Activated naive CD4-positive, alpha-beta T cell treated with anti-CD3 and anti-CD28 coated beads, Interleukin-2, amount 10 ng/mL, durations not matched to agents 7 days and 5 days (primary cell): ENCODE measurements at regions not wholly inside any gene's neighbourhood (a gene's known extent, or its start where the extent isn't known, plus 50 kb on each side); places are given as distances from the start of the nearest gene placed in this dataset.

ENCODE experiments used
- CTCF ChIA-PET: fragments of 350-600 bp; sonication (Branson Sonifier 250); formaldehyde crosslinking; loops from one replicate; lab custom pipeline; 2021; ENCODE audit warnings: antibody characterized with exemption; lab: Charles Lee
- DNase-seq: peaks from one replicate; pipeline ENCODE4 v3.0.0-alpha.2; 2020
- H3K27ac Mint-ChIP-seq: one replicate; pipeline ENCODE4 v1.8.0; 2021; ENCODE audit warnings: mild to moderate bottlenecking, moderate library complexity, mixed read lengths
- H3K27me3 Mint-ChIP-seq: one replicate; pipeline ENCODE4 v1.8.0; 2021; ENCODE audit warnings: mild to moderate bottlenecking, mixed read lengths
- H3K36me3 Mint-ChIP-seq: one replicate; pipeline ENCODE4 v1.8.0; 2021; ENCODE audit warnings: mixed read lengths
- H3K4me1 Mint-ChIP-seq: one replicate; pipeline ENCODE4 v1.8.0; 2021; ENCODE audit warnings: mixed read lengths
- H3K4me3 Mint-ChIP-seq: one replicate; pipeline ENCODE4 v1.8.0; 2021; ENCODE audit warnings: mild to moderate bottlenecking, moderate library complexity, mixed read lengths
- H3K9me3 Mint-ChIP-seq: one replicate; pipeline ENCODE4 v1.8.0; 2021; ENCODE audit warnings: mixed read lengths

DNA sequence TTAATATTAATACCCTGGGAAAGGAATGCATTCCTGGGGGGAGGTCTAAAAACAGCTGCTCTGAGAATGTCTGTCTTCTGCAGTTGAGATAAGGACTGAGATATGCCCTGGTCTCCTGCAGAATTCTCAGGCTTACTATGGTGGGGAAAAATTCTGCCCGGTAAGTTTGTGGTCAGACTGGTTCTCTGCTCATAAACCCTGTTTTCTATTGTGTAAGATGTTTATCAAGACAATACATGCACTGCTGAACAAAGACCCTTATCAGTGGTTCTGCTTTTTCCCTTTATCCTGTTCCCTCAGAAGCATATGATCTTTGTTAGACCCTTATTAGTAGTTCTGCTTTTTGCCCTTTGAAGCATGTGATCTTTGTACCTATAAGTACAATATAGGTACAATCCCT, 494.6 kb downstream of the CNTN6 start:
- no peak overlapping the region for H3K27ac Mint-ChIP-seq
- no peak for DNase-seq
- H3K4me1 Mint-ChIP-seq, result no peaks in the 10 kb centered on the region
- H3K4me3 Mint-ChIP-seq, result no peak overlapping the region
- H3K36me3 Mint-ChIP-seq, result no peaks in the 10 kb centered on the region
- CTCF ChIA-PET, result no interaction called here
- no peaks in the 10 kb centered on the region for H3K27me3 Mint-ChIP-seq
- peaks cover 23% of the 10 kb centered on the region for H3K9me3 Mint-ChIP-seq

DNA sequence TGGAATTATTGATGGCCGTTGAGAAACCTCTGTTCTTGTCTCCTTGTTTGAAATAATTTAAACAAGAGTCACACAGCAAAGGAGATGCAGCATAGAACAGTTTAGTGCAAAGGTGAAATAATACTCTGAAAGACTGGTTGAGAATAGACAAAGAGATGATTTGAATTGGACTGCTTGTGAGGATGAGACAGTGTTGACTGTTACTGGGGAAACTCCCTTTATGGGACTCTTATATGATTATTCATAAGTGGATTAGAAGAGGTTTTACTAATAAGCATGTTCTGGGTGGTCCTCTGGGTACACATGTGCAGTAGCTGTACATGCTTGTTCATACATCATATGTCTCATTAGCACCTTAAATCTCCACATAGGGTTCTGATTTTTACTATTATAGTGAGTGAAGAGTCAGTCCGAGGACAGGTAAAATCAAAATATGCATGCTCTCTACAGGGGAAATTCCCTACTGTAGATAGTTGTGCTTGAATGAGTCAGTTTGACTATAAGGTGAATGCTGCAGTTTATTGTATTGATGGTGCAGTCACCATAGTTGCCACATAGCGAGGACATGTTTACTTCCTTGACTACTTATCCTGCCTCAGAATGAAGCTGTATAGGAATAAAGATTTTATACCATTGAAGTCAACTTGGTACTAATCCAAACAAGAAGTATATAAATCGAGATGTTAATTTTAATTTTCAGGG, 498.7 kb downstream of the CNTN6 start:
- H3K27me3 Mint-ChIP-seq, result no peaks in the 10 kb centered on the region
- no peak overlapping the region for H3K4me3 Mint-ChIP-seq
- H3K27ac Mint-ChIP-seq, result no peak overlapping the region
- CTCF ChIA-PET, result no interaction called here
- no peaks in the 10 kb centered on the region for H3K36me3 Mint-ChIP-seq
- peaks cover 14% of the 10 kb centered on the region for H3K9me3 Mint-ChIP-seq
- no peaks in the 10 kb centered on the region for H3K4me1 Mint-ChIP-seq
- no peak for DNase-seq

DNA sequence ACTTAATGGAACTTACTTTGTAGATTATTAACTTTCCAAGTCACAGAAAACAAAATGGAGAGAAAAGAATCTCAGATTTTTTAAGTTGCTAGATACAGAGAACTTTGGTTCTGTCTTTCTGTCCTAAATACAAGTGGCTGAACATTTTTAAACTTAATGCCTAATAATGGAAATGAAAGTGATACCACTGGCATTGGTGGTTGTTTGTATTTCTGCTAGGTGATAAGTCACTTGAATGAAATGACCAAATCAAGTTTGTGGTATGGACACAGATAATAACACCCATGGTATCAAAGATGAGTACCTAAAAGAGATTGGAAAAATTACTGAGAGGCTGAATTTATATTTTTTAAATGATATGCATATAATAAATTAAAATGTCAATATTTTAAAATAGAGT, 502.1 kb downstream of the CNTN6 start:
- DNase-seq, result no peak
- Mint-ChIP-seq H3K4me1 (no peaks in the 10 kb centered on the region), H3K27me3 (no peaks in the 10 kb centered on the region), H3K9me3 (peaks cover 10% of the 10 kb centered on the region), H3K27ac (no peak overlapping the region), H3K4me3 (no peak overlapping the region), H3K36me3 (no peaks in the 10 kb centered on the region)
- CTCF ChIA-PET, result no interaction called here

DNA sequence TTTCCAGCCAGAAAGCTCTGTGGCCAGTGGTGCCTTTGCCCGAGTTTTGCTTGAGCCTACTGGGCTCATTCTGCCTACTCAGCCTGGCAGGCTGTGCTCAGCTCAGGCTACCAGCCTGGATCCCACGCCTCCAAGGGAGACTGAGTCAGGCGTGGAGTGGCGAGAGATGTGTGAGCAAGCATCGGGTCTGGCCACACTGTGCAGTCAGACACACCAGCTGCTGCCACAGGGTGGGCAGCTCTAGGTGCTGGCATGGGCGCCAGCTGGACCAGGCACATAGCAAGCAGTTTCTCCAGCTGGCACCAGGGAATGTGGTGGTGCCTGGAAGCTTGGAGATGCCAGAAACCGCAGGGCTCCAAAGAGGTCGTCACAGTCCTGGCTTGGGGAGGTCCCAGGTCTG, 498.5 kb upstream of the CNTN4 start:
- H3K27me3 Mint-ChIP-seq, result no peaks in the 10 kb centered on the region
- DNase-seq, result no peak
- H3K4me1 Mint-ChIP-seq, result no peaks in the 10 kb centered on the region
- no peak overlapping the region for H3K27ac Mint-ChIP-seq
- no peaks in the 10 kb centered on the region for H3K36me3 Mint-ChIP-seq
- H3K9me3 Mint-ChIP-seq, result peaks cover 5% of the 10 kb centered on the region
- H3K4me3 Mint-ChIP-seq, result no peak overlapping the region
- CTCF ChIA-PET, result no interaction called here

DNA sequence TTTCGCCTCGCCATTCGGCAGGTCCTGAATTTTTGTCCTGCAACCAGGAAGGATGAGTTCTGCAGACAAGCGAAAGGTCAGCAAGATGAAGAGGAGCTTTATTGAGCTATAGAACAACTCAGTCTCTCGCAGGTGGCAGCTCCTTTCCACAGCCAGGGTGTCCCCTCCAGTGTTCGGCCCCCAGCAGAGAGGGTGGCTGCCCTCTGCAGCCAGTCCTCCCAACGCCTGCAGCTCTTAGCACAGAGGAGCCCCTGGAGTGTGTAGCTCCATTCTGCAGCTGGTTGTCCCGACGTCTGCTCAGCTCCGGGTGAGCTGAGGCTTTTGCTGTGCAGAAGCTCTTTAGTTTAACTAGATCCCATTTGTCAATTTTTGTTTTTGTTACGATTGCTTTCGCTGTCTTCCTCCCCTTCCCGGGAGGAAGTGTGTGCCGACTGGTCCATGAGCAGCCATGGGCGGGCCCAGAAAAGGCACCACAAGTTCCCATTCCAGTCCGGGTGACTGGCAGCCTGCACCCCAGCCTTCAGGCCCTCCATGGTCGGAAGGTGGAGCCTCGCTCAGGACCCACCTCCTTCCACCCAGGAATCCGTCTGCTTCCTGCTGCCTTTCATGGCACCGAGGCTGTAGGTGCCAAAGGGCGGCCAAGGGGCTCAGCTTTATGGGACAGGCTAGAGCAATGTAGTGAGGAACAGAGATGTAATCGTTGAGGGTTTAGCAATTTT, 497.8 kb upstream of the CNTN4 start:
- no peak overlapping the region for H3K27ac Mint-ChIP-seq
- H3K4me1 Mint-ChIP-seq, result no peaks in the 10 kb centered on the region
- peaks cover 5% of the 10 kb centered on the region for H3K9me3 Mint-ChIP-seq
- no peaks in the 10 kb centered on the region for H3K36me3 Mint-ChIP-seq
- CTCF ChIA-PET, result no interaction called here
- no peaks in the 10 kb centered on the region for H3K27me3 Mint-ChIP-seq
- H3K4me3 Mint-ChIP-seq, result no peak overlapping the region
- DNase-seq, result no peak

DNA sequence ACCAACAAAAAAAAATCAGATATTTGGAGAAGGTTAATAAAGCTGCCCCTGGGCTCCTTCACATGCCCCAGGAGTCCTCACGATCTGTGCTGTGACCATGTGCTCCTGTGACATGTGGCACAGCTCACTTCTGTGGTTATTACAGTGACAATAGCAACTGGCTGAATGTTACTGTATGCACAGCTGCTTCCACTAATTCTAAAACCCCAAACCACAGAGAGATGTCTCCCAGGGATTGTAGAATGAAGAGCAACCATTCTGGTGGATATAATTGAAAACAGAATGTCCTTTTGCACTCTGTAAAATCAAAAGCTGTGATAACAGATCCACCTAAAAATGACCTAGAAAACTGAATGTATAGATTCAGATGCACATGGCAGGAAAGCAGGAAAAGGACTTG, 489.2 kb upstream of the CNTN4 start:
- CTCF ChIA-PET, result no interaction called here
- Mint-ChIP-seq H3K27me3 (no peaks in the 10 kb centered on the region), H3K9me3 (peaks cover 3% of the 10 kb centered on the region), H3K4me3 (no peak overlapping the region), H3K4me1 (no peaks in the 10 kb centered on the region), H3K27ac (no peak overlapping the region), H3K36me3 (no peaks in the 10 kb centered on the region)
- no peak for DNase-seq

DNA sequence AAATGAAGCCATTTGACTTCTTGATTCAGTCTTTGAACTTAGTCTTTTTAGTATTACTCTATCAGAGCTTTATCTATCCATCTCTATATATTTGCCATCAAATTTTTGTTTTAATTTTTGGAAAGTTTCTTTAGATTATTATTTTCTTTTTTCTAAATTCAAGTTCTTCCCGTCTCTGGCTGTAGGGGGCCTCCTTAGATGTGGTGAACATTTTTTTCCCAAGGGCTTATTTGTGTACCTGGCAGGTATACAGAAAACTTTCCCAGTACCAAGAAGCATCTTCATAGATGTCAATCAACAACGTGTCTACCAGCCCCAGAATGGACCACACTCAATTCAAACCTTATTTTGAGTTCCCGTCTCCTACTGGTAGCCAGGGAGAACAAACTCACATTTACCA, 486.8 kb upstream of the CNTN4 start:
- CTCF ChIA-PET, result no interaction called here

DNA sequence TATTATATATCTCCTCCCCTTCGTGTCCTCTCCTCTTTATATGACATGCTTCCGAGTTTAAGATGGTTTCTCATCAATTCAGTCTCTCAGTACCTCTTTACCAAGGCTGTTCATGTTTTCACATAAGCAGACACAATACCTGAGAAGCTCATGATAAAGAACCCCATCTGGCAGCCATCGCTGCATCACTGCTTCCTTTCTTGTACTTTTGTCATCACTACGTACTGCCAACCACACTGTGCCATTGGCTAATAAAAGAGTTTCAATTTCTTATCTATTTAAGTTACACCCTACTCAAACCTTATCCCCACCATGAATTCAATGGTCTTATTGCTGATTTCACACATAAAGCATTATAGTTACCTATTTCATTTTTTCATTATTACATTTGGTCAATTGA, 484.7 kb upstream of the CNTN4 start:
- no peaks in the 10 kb centered on the region for H3K4me1 Mint-ChIP-seq

More for the DNA sequence above, 486.8 kb upstream of the CNTN4 start:
- Mint-ChIP-seq H3K4me1 (no peaks in the 10 kb centered on the region), H3K9me3 (no peaks in the 10 kb centered on the region), H3K36me3 (no peaks in the 10 kb centered on the region), H3K27me3 (no peaks in the 10 kb centered on the region), H3K27ac (no peak overlapping the region), H3K4me3 (no peak overlapping the region)
- no peak for DNase-seq

DNA sequence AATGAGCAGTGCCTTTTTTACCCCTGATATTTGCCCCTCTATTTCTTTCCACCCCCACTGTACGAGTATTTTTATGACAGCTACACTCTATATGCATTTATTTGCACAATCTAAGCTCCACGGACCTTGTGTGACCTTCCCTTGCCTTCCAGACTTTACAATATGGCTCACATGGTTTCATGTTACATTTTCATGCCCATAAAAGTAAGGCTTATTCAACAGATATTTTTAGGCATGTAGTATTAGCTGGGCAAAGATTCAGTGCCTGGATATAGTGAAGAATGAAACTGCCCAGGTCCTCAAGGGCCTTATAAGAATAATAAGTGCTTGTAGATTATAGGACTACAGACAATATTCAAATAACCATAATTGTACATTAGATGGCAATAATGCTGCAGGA, 481.9 kb upstream of the CNTN4 start:
- Mint-ChIP-seq H3K27me3 (no peaks in the 10 kb centered on the region), H3K9me3 (peaks cover 1% of the 10 kb centered on the region), H3K4me3 (no peak overlapping the region), H3K27ac (no peak overlapping the region), H3K4me1 (no peaks in the 10 kb centered on the region), H3K36me3 (no peaks in the 10 kb centered on the region)
- no peak for DNase-seq
- CTCF ChIA-PET, result no interaction called here

More for the DNA sequence above, 484.7 kb upstream of the CNTN4 start:
- Mint-ChIP-seq H3K27ac (no peak overlapping the region), H3K36me3 (no peaks in the 10 kb centered on the region), H3K4me3 (no peak overlapping the region), H3K9me3 (peaks cover 1% of the 10 kb centered on the region), H3K27me3 (no peaks in the 10 kb centered on the region)
- no peak for DNase-seq
- CTCF ChIA-PET, result no interaction called here

DNA sequence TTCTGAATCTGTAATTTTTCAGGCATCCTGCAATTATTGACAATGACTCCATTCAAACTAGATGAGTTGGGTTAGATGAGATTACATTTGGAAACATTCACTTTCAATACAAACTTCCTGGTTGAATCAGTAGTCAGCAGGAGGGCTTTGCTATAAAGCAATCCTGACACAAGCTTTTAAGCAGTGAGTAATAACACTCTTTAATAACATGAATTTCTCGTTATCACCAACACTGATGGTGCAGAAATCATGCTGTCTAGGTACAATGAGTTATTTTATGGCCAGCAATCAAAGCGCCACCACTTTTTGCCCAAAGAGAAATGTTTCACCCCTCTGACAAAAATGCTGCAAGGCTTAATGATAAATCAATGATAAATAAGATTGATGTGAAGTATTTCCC, 474.8 kb upstream of the CNTN4 start:
- H3K4me3 Mint-ChIP-seq, result no peak overlapping the region
- no peak overlapping the region for H3K27ac Mint-ChIP-seq
- CTCF ChIA-PET, result no interaction called here
- no peaks in the 10 kb centered on the region for H3K27me3 Mint-ChIP-seq
- no peaks in the 10 kb centered on the region for H3K9me3 Mint-ChIP-seq
- no peaks in the 10 kb centered on the region for H3K36me3 Mint-ChIP-seq
- H3K4me1 Mint-ChIP-seq, result no peaks in the 10 kb centered on the region
- no peak for DNase-seq

DNA sequence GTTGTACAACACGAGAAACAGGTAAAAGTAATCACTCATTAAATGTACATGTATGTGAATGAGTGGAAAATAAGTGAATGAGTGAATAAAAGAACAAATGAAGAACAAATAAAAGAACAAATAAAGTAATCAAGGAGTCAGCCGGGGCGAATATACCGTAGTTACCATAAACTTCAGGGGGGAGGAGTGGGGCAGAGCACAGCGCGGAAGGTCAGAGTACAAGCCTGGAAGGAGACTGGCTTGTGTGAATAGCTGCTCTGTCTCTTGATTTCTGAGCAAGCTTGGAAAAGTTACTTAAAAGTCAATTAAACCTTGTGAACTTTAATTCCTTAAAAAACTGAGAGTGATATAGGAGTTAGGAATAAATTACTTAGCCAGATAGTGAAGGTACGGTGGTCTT, 466.5 kb upstream of the CNTN4 start:
- Mint-ChIP-seq H3K27ac (no peak overlapping the region), H3K9me3 (peaks cover 9% of the 10 kb centered on the region), H3K27me3 (no peaks in the 10 kb centered on the region), H3K4me3 (no peak overlapping the region), H3K36me3 (no peaks in the 10 kb centered on the region), H3K4me1 (no peaks in the 10 kb centered on the region)
- no peak for DNase-seq
- CTCF ChIA-PET, result no interaction called here

DNA sequence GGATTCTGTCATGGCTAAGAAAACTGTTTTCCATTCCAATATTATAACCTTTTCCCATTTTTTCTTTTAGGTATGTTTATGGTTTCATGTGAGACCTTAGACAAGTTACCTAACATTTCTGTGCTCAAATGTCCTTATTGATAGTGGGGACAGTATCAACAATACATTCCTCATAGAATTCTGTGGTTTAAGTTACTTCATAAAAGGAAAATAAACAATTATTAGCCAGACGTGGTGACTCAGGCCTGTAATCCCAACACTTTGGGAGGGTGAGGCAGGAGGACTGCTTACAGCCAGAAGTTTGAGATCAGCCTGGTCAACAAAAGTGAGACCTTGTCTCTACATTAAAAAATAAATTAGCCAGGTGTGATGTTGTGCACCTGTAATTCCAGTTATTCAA, 436.8 kb upstream of the CNTN4 start:
- DNase-seq, result no peak

DNA sequence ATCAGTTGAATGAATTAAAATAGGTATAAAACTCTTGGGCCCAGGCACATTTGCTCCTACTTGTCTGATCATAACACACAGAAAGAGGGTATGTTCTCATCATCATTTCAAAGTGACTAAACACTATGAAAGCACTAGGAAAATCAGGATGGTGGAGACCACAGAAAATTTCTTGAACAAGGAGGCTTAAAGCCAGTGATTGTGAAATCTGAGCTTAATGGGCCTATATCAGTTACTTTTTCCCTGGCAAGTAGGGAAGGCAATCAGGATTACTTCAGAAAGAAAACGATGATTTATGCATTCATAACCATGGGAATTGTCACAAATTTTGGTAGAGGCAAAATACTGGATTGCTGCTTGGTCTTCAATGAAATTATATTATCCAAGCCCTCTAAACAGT, 434.4 kb upstream of the CNTN4 start:
- CTCF ChIA-PET, result no interaction called here
- H3K4me3 Mint-ChIP-seq, result no peak overlapping the region

More for the DNA sequence above, 436.8 kb upstream of the CNTN4 start:
- no peaks in the 10 kb centered on the region for H3K4me1 Mint-ChIP-seq
- H3K4me3 Mint-ChIP-seq, result no peak overlapping the region
- H3K9me3 Mint-ChIP-seq, result peaks cover 4% of the 10 kb centered on the region
- H3K27ac Mint-ChIP-seq, result no peak overlapping the region
- CTCF ChIA-PET, result no interaction called here
- no peaks in the 10 kb centered on the region for H3K27me3 Mint-ChIP-seq
- no peaks in the 10 kb centered on the region for H3K36me3 Mint-ChIP-seq

DNA sequence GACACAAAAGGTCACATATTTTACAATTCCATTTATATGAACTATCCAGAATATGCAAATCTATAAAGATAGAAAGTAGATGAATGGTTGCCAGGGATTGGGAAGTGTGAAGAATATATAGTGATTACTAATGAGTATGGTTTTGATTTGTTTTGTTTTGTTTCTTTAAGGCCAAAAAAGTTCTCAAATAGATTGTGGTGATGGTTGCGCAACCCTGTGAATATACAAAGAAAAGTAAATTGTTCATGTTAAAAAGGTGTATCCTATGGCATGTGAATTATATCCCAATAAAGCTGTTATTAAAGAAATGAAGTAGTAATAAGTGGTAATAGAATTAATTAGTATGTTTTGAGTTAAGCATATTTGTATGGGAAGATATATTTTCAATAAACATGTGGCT, 431.8 kb upstream of the CNTN4 start:
- H3K4me1 Mint-ChIP-seq, result no peaks in the 10 kb centered on the region
- H3K4me3 Mint-ChIP-seq, result no peak overlapping the region
- no peak overlapping the region for H3K27ac Mint-ChIP-seq
- CTCF ChIA-PET, result no interaction called here
- peaks cover 3% of the 10 kb centered on the region for H3K9me3 Mint-ChIP-seq
- DNase-seq, result no peak
- no peaks in the 10 kb centered on the region for H3K36me3 Mint-ChIP-seq
- no peaks in the 10 kb centered on the region for H3K27me3 Mint-ChIP-seq

More for the DNA sequence above, 434.4 kb upstream of the CNTN4 start:
- H3K27ac Mint-ChIP-seq, result no peak overlapping the region
- no peaks in the 10 kb centered on the region for H3K27me3 Mint-ChIP-seq
- no peaks in the 10 kb centered on the region for H3K4me1 Mint-ChIP-seq
- no peaks in the 10 kb centered on the region for H3K9me3 Mint-ChIP-seq
- H3K36me3 Mint-ChIP-seq, result no peaks in the 10 kb centered on the region
- no peak for DNase-seq

DNA sequence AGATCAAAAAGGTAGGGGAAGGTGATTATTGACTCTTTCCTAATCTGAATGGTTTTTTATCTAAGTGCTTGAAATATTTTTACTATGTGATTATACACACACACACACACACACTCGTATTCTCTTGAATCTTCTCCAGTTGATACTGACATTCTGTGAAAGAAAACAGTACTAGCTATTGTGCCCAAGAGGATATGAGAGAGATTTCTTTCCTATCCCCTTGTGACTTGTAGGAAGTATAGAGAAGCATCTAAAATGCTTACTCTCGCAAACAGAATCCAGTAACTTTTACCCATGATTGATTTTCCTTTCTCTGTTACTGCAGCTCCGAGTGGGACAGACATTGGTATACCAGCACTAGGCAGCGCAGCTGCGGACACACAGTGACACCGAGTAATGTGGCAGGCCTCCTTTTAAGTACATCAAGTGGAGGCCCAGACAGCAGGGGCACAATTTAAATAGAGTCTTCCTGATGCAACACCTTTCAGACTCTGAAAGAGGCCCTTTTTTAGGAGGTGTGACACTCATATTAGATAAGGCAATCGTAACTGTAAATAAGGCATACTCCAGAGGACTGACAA, 421.0 kb upstream of the CNTN4 start:
- H3K36me3 Mint-ChIP-seq, result no peaks in the 10 kb centered on the region
- peaks cover 16% of the 10 kb centered on the region for H3K9me3 Mint-ChIP-seq
- DNase-seq, result no peak

More for the DNA sequence above, 421.0 kb upstream of the CNTN4 start:
- H3K4me1 Mint-ChIP-seq, result no peaks in the 10 kb centered on the region
- no peak overlapping the region for H3K4me3 Mint-ChIP-seq
- no peaks in the 10 kb centered on the region for H3K27me3 Mint-ChIP-seq
- H3K27ac Mint-ChIP-seq, result no peak overlapping the region
- CTCF ChIA-PET, result no interaction called here
